A673 (cell line): ENCODE measurements at regions not wholly inside any gene's neighbourhood (a gene's known extent, or its start where the extent isn't known, plus 50 kb on each side); places are given as distances from the start of the nearest gene placed in this dataset.
"Not testable (repeated sequence)": the region's sequence is repeated elsewhere in the genome, so short reads cannot be mapped to it uniquely, and the experiment has no call there.

Source experiments
- BruUV-seq: library from RNA; stranded (reverse); fragments of 400-500 nt; replicated peaks from 2 replicates; lab custom pipeline; 2021; lab: Mats Ljungman, UMichigan
- CTCF ChIA-PET: fragments of 300-600 bp; sonication (Branson Sonifier 250); formaldehyde crosslinking; loops from one replicate; lab custom pipeline; 2022; ENCODE audit warnings: antibody characterized with exemption; lab: Charles Lee
- POLR2A ChIA-PET: fragments of 300-600 bp; sonication (Branson Sonifier 250); formaldehyde crosslinking; loops from one replicate; lab custom pipeline; 2022; ENCODE audit warnings: antibody characterized with exemption; ENCODE audit not compliant: low non-redundant PET; lab: Charles Lee
- DNase-seq: peaks from one replicate; pipeline ENCODE4 v3.0.0-alpha.2; 2015; ENCODE audit warnings: low spot score
- H3K27ac ChIP-seq: fragments of 200-600 bp; sonication (generic); 2 replicates; pipeline ENCODE4 v1.5.1; 2016; ENCODE audit warnings: mixed run types, low read depth, mild to moderate bottlenecking, mixed read lengths, antibody characterized with exemption, low read length; ENCODE audit not compliant: poor library complexity, severe bottlenecking
- H3K27me3 ChIP-seq: fragments of 200-600 bp; sonication (generic); replicated peaks from 2 replicates; pipeline ENCODE4 v1.6.1; 2017; ENCODE audit warnings: mixed run types, low read depth, mild to moderate bottlenecking, mixed read lengths, antibody characterized with exemption, low read length; ENCODE audit not compliant: insufficient read depth, poor library complexity
- H3K36me3 ChIP-seq: fragments of 200-600 bp; sonication (generic); 2 replicates; pipeline ENCODE4 v1.6.1; 2016; ENCODE audit warnings: mixed run types, mild to moderate bottlenecking, mixed read lengths, antibody characterized with exemption, low read length; ENCODE audit not compliant: insufficient read depth, poor library complexity, severe bottlenecking
- H3K4me1 ChIP-seq: fragments of 200-600 bp; sonication (generic); 2 replicates; pipeline ENCODE4 v1.6.1; 2017; ENCODE audit warnings: mixed run types, mild to moderate bottlenecking, mixed read lengths, antibody characterized with exemption, low read length; ENCODE audit not compliant: insufficient read depth, poor library complexity, severe bottlenecking
- H3K4me3 ChIP-seq: fragments of 200-600 bp; sonication (generic); 2 replicates; pipeline ENCODE4 v1.5.1; 2016; ENCODE audit warnings: low read depth, mixed run types, mild to moderate bottlenecking, mixed read lengths, low read length; ENCODE audit not compliant: poor library complexity, severe bottlenecking
- H3K9me3 ChIP-seq: fragments of 200-600 bp; sonication (generic); 2 replicates; pipeline ENCODE4 v1.6.1; 2016; ENCODE audit warnings: mixed run types, low read depth, mild to moderate bottlenecking, mixed read lengths, antibody characterized with exemption, low read length; ENCODE audit not compliant: poor library complexity, severe bottlenecking
- EZH2 ChIP-seq: fragments of 200-600 bp; sonication (generic); IDR thresholded peaks from 2 replicates; pipeline ENCODE4 v1.6.1; 2017; ENCODE audit warnings: borderline replicate concordance, low read depth, mild to moderate bottlenecking, mixed read lengths, antibody characterized with exemption, low read length; ENCODE audit not compliant: poor library complexity, severe bottlenecking
- intact Hi-C: fragments of 100-400 bp; cut with micrococcal nuclease; formaldehyde crosslinking; loops from one replicate; pipeline ENCODE4 v1.10.0; 2022; ENCODE audit not compliant: unreplicated experiment
- TF ChIP-seq, protein P1 (sequence below): fragments of 300-800, 200-600 bp; sonication (generic); conservative IDR thresholded peaks from 2 replicates; pipeline ENCODE4 v1.5.1; 2017; ENCODE audit warnings: low read depth, mild to moderate bottlenecking, antibody characterized with exemption, low read length, moderate library complexity, mixed read lengths

DNA sequence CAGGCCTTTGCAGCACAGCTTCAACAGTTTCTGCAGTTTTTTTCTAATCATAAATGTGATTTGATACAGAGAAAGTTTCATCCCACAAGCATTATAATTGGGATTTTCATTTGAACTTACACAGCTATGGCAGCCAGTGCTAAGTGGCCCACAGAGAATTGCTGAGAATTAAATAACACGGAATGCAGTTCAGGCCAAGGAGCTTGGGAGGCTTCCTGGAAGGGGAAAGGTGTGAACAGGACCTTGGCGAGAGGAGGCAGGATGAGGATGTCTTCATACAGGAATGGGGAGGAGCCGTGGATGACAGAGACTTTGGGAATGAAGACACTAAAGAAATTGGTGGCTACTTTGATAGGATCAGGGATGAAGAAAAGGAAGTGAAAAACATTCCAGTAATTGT, 95.3 kb downstream of the ZNF22 start:
- BruUV-seq: no TSS peak
- TF ChIP-seq EZH2: no peak
- TF ChIP-seq, protein P1, sequence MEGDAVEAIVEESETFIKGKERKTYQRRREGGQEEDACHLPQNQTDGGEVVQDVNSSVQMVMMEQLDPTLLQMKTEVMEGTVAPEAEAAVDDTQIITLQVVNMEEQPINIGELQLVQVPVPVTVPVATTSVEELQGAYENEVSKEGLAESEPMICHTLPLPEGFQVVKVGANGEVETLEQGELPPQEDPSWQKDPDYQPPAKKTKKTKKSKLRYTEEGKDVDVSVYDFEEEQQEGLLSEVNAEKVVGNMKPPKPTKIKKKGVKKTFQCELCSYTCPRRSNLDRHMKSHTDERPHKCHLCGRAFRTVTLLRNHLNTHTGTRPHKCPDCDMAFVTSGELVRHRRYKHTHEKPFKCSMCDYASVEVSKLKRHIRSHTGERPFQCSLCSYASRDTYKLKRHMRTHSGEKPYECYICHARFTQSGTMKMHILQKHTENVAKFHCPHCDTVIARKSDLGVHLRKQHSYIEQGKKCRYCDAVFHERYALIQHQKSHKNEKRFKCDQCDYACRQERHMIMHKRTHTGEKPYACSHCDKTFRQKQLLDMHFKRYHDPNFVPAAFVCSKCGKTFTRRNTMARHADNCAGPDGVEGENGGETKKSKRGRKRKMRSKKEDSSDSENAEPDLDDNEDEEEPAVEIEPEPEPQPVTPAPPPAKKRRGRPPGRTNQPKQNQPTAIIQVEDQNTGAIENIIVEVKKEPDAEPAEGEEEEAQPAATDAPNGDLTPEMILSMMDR: no peak
- ChIA-PET POLR2A (no interaction called here), CTCF (no interaction called here)
- Histone ChIP-seq H3K27ac (no peak overlapping the region), H3K36me3 (no peaks in the 10 kb centered on the region), H3K4me3 (no peak overlapping the region), H3K27me3 (no peaks in the 10 kb centered on the region), H3K4me1 (peaks cover 37% of the 10 kb centered on the region), H3K9me3 (no peaks in the 10 kb centered on the region)
- intact Hi-C loops: no loop called here
- no peak for DNase-seq

DNA sequence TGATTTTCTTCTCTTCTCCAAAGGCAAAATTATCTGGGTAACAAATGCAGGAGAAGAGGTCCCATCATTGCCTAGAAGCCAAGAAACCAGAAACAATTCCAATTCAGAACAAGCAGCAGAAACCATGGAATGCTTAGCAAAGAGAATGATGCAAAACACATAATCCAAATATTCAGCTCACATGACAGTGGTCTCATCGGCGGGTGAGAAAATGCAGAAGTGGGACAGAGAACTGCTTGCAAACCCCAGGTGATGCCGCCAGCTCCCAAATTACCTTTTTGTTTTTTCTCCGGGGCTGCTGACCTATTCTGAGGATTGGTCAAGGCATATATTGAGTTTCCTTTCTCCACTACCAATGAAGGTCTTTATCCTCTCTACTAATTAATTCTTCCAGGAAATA, 99.7 kb downstream of the ZNF22 start:
- no peak overlapping the region for H3K27ac ChIP-seq
- ChIA-PET CTCF (no interaction called here), POLR2A (no interaction called here)
- no peaks in the 10 kb centered on the region for H3K9me3 ChIP-seq
- H3K36me3 ChIP-seq: no peaks in the 10 kb centered on the region
- no peak for DNase-seq
- no peak for TF ChIP-seq EZH2
- TF ChIP-seq, protein P1: no peak
- intact Hi-C loops: no loop called here
- no peaks in the 10 kb centered on the region for H3K27me3 ChIP-seq
- H3K4me3 ChIP-seq: no peak overlapping the region
- no TSS peak for BruUV-seq
- H3K4me1 ChIP-seq: peaks cover 9% of the 10 kb centered on the region

DNA sequence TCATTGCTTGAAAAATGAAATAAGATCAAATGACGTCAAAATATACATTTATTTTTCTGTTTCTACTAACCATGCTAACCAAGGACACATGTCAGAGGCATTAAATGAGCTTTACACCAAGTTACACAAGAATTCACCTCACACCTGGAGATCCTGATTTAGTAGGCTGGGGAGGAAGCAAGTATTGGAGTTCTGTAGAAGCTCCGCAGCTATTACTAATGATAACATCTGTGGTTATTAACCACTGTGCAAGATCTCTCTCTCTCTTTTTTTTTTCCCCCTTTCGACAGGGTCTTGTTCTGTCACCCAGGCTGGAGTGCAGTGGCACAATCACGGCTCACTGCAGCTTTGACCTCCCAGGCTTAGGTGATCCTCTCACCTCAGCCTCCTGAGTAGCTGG, 104.0 kb downstream of the ZNF22 start:
- no peak for DNase-seq
- H3K4me3 ChIP-seq: no peak overlapping the region
- no peak overlapping the region for H3K27ac ChIP-seq
- no peaks in the 10 kb centered on the region for H3K36me3 ChIP-seq
- ChIA-PET CTCF (interaction anchor here (0.7 kb wide), 1 partner anchor 9 kb away, joined by 3 read pairs; no protein-coding TSS in a partner anchor), POLR2A (no interaction called here)
- H3K9me3 ChIP-seq: no peaks in the 10 kb centered on the region
- no TSS peak for BruUV-seq
- intact Hi-C loops: no loop called here
- H3K4me1 ChIP-seq: no peaks in the 10 kb centered on the region
- TF ChIP-seq, protein P1: no peak
- TF ChIP-seq EZH2: no peak
- no peaks in the 10 kb centered on the region for H3K27me3 ChIP-seq

DNA sequence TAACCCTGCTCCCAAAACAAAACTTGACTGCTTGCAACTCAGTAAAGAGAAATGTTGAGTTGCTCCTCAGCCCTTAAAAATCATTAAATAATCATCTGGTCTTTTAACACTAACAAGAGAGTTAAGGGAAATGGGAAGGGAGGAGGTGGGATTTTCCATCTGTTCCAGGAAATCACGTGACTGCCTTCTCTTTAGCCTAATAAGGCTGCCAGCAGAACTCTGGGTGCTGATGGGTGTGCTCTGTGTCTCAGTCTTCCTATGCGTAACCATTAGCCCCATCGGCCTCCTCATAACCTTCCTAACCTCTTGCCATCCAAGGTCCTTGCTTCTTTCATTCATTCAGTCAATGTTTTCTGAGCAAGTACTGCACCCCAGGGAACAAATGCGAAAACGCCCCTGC, 104.6 kb downstream of the ZNF22 start:
- POLR2A ChIA-PET, BruUV-seq, H3K9me3 ChIP-seq, CTCF ChIA-PET, H3K4me3 ChIP-seq, H3K27me3 ChIP-seq, H3K27ac ChIP-seq, DNase-seq, H3K36me3 ChIP-seq, intact Hi-C loops, H3K4me1 ChIP-seq: not testable (repeated sequence)
